ENCODE measurements at regions not wholly inside any gene's neighbourhood (a gene's known extent, or its start where the extent isn't known, plus 50 kb on each side); places are given as distances from the start of the nearest gene placed in this dataset.

GRCh38 chrX:21056622-21057021 is 317.6 kb upstream of the CNKSR2 start:
- no peak for DNase-seq (ENCODE audit: low spot score)

DNA sequence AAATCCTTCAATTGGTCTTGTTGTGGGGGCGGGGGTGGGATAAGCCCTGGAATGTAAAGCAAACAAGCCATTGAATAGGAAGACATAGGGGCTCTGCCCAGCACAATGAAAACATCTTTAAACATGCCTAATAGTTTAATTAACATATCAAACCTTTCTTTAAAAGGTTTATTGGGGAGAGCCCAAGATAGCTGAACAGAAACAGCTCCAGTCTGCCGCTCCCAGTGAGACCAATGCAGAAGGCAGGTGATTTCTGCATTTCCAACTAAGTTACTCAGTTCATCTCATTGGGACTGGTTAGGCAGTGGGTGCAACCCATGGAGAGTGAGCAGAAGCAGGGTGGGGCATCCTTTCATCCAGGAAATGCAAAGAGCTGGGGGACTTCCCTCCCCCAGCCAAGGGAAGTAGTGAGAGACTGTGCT is 327.2 kb upstream of the CNKSR2 start:
- DNase-seq (ENCODE audit: low spot score) = no peak

DNA sequence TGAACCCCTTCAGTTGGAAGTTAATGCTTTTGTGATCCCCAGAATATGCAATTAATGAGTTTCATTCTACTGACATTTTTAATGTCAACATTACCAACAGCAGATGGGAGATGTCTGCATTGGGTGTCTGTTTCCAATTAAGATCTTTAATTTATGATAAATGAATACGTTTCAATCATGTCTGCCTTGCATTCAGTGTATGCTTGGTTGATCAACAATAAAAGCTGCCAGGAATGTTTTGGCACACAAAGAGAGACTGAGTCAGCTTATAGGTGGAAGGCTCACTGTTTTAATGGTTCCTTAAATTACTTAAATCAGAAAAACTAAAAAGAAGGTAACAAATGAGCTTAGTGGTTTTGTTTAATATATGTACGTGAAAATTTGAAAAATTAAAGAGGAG is 359.9 kb upstream of the CNKSR2 start:
- no peak for DNase-seq (ENCODE audit: low spot score)

DNA sequence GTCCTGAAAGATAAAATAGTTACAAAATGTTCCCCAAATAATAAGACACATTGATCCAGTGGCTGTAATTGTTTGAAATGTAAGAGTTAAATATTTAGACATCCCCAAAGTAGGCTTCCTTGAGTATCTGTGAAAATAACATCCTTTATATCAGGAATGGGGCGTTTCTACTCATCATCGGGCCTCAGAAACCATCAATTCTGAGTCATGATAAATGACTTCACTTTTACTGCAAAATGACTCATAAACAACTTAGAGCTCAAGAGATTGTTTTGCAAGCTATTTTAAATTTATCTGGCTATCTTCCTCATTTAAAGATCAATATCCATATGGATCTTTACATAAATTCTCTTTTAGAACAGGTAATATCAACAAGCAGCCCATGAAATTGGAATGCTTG is 369.4 kb upstream of the CNKSR2 start:
- no peak for DNase-seq (ENCODE audit: low spot score)

- no peak for DNase-seq (ENCODE audit: low spot score)
Measured at GRCh38 chrX:20995829-20996228, 378.4 kb upstream of the CNKSR2 start.

DNA sequence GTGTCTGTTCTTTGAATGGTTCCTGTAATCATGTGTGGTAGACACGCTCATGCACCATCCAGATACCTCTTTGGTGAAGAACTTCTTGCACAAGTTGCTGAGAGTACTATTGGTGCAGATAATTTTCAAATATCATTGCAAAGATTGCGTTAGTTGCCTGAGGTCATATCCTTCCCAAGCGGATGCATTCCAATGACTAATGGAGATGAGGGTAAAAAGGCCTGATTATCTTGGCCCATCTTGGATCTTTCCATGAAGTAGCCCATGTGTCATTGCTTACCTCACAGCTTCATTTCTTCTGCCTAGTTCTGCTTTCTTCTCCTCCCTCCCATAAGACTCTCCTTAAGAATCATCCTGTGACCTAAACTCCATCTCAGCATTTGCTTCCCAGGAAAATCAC is 384.9 kb upstream of the CNKSR2 start:
- no peak for DNase-seq (ENCODE audit: low spot score)

GRCh38 chrX:20988804-20989203 is 385.4 kb upstream of the CNKSR2 start:
- no peak for DNase-seq (ENCODE audit: low spot score)

DNA sequence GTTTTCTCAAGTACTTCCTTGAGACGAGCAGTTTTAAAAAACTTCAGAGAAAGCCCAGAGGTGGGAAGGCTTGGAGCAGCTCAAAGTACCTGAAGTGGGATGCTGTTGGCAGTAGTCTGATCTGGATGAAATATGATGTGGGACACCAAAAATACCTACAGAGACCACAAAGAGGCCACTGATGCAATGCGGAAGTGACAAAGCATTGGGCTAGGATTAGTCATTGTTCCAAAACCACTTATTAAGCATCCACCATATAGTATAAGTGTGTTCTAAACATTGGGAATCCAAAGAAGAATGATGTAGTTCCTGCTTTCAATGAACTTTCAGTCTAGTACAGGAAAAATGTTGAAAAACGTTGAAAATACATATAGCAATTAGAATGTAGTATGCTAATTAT is 386.1 kb upstream of the CNKSR2 start:
- no peak for DNase-seq (ENCODE audit: low spot score)

DNA sequence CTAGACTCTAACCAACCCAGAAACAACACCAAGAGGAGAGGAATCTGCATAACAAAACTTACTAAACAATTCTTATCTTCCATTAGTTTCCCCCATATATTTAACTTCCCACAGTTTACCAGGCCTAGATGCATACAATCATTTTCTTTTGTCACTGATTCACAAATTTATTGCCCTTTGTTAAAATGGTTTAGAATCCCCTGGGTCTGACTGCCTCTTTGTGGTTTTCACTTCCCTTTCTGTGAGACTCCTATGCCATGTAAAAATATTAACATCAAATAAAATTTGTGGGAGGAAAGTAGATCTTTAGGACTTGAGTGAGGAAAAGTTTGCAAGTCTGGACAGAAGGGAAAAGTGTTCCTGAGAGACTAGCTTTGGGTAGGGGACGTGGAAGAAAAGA is 393.8 kb upstream of the CNKSR2 start:
- no peak for DNase-seq (ENCODE audit: low spot score)

- no peak for DNase-seq (ENCODE audit: low spot score)
Measured at GRCh38 chrX:20974326-20974725, 399.9 kb upstream of the CNKSR2 start.

DNA sequence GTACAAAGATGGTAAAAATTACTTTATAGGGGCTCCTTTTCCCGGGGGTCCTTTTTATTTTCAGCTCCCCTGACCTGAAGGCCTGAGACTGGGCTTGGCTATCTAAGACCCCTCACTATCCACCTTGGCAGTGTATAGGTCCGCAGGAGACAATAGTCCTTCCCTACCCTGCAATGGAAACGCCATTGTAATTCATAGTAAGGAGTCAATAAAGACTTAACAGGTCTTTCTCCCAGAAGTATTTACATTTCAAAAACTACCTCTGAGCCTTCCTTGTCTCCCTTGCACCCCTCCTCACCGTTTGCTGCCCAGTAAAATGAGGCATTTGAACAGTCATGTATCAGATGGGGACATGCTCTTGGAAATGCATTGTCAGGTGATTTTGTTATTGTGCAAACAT is 401.2 kb upstream of the CNKSR2 start:
- no peak for DNase-seq (ENCODE audit: low spot score)

GRCh38 chrX:20971250-20971649 is 403.0 kb upstream of the CNKSR2 start:
- no peak for DNase-seq (ENCODE audit: low spot score)

DNA sequence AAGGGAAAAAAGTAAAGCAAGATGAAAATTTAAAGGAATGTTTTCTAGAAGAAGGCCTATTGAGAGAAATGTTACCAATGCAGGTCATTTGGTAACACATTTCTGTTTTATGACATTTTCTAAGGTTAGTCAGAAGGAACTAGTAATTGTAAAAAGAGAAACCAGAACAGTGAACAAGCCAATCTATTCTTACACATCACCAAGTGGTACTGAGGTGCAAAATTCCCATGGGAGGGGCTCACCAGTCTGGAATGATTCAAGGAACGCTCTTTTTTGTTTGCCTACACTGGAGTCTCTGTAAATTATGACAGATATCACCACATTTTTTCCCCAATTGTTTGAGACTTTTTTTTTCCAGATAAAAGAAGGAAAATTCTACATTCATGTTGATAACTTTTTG is 404.7 kb upstream of the CNKSR2 start:
- no peak for DNase-seq (ENCODE audit: low spot score)

GRCh38 chrX:20968996-20969395 is 405.2 kb upstream of the CNKSR2 start:
- DNase-seq (ENCODE audit: low spot score) = no peak

- DNase-seq (ENCODE audit: low spot score) = no peak
Measured at GRCh38 chrX:20967725-20968124, 406.5 kb upstream of the CNKSR2 start.

DNA sequence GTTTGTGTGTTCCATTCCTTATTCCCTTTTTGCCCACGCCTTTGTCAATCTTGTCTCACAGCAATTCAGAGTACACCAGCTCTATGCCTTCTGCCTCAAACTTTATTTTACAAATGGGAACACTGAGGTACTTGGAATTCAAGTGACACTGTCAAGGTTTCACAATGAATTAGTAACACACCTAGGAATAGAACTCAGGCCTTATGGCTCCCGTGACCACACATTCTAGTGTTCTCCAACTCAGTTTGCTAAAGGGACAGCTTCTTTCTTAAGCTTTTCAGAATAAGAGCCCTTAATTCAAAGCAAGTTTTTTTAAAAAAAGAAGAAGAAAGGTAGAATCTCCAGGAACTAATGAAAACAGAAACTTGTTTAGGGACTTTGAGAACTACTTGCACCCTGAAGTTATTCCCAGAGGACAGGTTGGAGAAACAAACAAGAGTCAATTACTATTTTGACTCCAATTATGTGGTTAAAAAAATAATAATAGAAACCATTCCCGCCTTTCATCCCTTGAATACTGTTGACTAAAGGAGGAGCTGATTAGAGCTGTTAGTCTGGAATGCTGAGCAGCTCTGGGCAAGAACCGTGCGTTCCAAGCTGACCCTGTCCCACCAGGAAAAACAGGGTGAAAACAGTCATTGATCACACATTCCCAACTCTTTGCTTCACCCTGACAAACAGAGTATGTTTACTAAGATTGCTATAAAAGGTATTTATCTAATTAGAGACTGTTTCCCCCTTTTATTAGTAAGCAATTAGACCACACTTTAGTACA is 408.8 kb upstream of the CNKSR2 start:
- no peak for DNase-seq (ENCODE audit: low spot score)

DNA sequence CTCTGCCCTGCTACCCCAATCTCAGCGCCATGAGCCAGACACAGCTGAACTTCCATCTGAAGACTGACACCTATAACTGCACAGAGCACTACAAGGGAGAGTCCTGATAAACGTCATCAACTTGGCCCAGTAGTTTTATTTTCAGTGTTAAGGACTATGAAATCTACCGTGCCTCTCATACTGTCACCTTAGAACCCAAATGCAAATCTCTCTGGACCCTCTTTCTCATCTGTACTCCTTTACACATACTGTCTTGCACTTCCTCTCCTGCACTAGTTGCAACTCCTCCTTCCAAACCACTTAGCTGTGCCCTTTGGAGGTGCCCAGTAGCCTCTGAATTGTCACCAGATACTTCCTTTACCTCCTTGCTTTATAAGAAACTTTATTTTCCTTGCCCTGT is 420.2 kb upstream of the CNKSR2 start:
- no peak for DNase-seq (ENCODE audit: low spot score)

GRCh38 chrX:20952180-20952579 is 422.0 kb upstream of the CNKSR2 start:
- no peak for DNase-seq (ENCODE audit: low spot score)

- DNase-seq (ENCODE audit: low spot score) = no peak
Measured at GRCh38 chrX:20951016-20951810, 423.0 kb upstream of the CNKSR2 start.

DNA sequence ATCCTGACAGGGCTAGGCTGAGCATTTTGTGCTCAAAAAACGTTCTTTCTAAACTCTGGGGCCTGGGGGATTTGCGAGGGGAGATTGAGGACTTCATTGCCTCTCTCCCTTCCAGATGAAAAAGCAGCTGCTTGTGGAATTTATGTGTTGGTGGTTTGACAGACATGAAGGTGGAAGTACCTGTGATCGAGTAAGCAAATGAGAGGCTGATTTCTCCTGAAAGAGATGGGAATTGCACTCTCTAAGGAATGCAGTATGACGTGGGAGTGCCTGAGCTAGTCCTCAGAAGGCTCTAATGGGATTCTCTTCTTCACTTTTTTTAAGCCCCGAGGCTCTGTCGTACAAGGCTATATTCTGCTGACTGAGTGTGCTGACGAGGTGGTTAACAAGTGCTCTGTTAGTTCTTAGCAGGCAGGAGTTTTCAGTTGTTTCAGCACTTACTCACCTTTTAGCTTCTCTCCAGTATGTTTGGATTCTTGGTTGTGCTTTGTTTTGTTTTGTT is 426.8 kb upstream of the CNKSR2 start:
- DNase-seq (ENCODE audit: low spot score) = no peak

DNA sequence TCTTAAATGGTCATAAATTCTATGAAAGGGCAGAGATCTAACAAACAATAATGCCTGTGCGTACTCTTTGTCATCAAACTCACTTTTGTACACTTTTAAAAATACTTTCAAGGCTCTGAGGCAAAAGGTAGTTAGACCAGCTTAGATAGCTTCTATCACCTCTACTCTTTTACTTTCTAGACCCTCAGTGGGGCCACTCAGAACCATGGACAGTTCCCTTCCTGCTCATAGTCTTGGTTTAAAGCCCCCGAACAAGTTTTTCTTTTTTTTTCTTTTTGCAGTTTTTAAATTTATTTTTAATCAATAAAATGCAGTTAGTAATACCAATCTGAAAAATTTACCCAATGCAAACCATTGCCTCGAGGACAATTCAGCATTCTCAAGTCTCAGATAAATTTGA is 460.5 kb upstream of the CNKSR2 start:
- no peak for DNase-seq (ENCODE audit: low spot score)

DNA sequence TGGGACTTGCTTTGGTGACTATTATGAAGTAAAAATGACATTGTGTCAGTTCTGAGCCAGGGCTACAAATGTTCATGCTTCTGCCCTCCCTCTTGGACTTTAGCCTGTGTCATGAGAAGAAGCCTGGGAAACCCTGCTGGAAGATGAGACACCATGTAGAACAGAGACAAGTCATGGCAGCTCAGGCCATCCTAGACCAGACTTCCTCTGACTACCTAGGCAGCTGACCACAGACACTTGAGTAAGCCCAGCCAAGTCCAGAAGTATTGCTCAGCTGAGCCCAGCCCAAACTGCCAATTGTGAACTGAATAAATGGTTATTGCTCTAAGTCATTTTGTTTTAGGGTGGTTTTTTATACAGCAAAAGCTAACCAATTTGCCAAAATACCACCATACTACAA is 467.6 kb upstream of the CNKSR2 start:
- no peak for DNase-seq (ENCODE audit: low spot score)

DNA sequence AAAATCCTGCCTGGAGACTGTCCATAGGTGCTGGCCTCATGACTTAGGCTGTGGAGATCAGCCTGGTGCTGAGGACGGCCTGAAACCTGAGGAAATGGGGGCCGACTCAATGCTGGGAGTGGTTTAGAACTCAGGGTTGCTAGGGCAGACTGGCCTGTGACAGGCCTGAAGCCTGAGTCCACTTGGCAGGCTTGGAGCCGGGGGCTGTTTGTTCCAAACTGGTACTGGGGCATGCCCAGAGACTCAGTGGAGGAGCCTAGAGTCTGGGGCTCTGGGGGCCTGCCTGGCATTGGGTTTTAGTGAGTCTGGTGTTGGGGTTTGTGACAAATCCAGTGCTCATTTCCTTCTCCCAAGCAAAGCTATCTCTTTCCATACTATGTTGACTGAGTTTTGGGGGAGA is 489.7 kb upstream of the CNKSR2 start:
- DNase-seq (ENCODE audit: low spot score) = no peak
